DOHH2 (cell line): ENCODE measurements at regions not wholly inside any gene's neighbourhood (a gene's known extent, or its start where the extent isn't known, plus 50 kb on each side); places are given as distances from the start of the nearest gene placed in this dataset.

ENCODE experiments used
- CTCF ChIP-seq: fragments of 200-600 bp; sonication (generic); IDR thresholded peaks from one replicate; pipeline ENCODE4 v1.5.1; 2014; ENCODE audit warnings: antibody characterized with exemption, mild to moderate bottlenecking, low read depth, low read length; ENCODE audit not compliant: poor library complexity, severe bottlenecking
- EZH2phosphoT487 ChIP-seq: fragments of 200-600 bp; sonication (generic); IDR thresholded peaks from 2 replicates; pipeline ENCODE4 v1.6.1; 2017; ENCODE audit warnings: borderline replicate concordance, mild to moderate bottlenecking, antibody characterized with exemption, low read length, moderate library complexity, mixed read lengths

- TF ChIP-seq CTCF (no peak), EZH2phosphoT487 (no peak)
Observed at GRCh38 chr7:153099235-153099634, 339.7 kb downstream of the ACTR3B start.
